Lower leg skin (tissue), 3 donors: ENCODE measurements at regions not wholly inside any gene's neighbourhood (a gene's known extent, or its start where the extent isn't known, plus 50 kb on each side); places are given as distances from the start of the nearest gene placed in this dataset.

Experiments
- CTCF ChIP-seq, 3 donors: fragments of 450-650 bp; IDR thresholded peaks; one replicate each; pipeline ENCODE4 v1.5.1; 2016; ENCODE audit warnings: antibody characterized with exemption in 3 of 3, mild to moderate bottlenecking in 3 of 3, moderate library complexity in 2 of 3
- POLR2A ChIP-seq, 2 donors: fragments of 450-650 bp; IDR thresholded peaks; one replicate each; pipeline ENCODE4 v1.6.1; 2016 to 2017; ENCODE audit warnings: antibody characterized with exemption in 2 of 2, mild to moderate bottlenecking in 1 of 2, moderate library complexity in 1 of 2

GRCh38 chr22:47654922-47655491 lies 892.6 kb downstream of the TBC1D22A start:
- TF ChIP-seq CTCF (IDR thresholded peaks at IDR 0.05), result no peak
- no peak for TF ChIP-seq POLR2A (IDR thresholded peaks at IDR 0.05)
